Adrenal gland (tissue), 9 donors: ENCODE measurements at regions not wholly inside any gene's neighbourhood (a gene's known extent, or its start where the extent isn't known, plus 50 kb on each side); places are given as distances from the start of the nearest gene placed in this dataset.

Experiments used
- DNase-seq, 7 donors: peaks; one replicate each; pipeline ENCODE4 v3.0.0-alpha.2; 2019 to 2020
- H3K27ac ChIP-seq, 5 donors: fragments of 200-600 bp; sonication (generic) in 4 of 5; 1 replicate in 3 of 5; 2 replicates in 2 of 5; pipeline versions ENCODE4 v1.5.1 to v1.8.0; 2016 to 2020; ENCODE audit warnings: mild to moderate bottlenecking in 1 of 5
- H3K27me3 ChIP-seq: fragments of 200-600 bp; 2 replicates; pipeline ENCODE4 v1.8.0; 2021
- H3K36me3 ChIP-seq, 2 donors: fragments of 200-600 bp; replicated peaks in 1 of 2; 1 replicate in 1 of 2; 2 replicates in 1 of 2; pipeline versions ENCODE4 v1.5.1 to v1.8.0; 2018 to 2022
- H3K4me1 ChIP-seq, 2 donors: fragments of 200-600 bp; replicated peaks in 1 of 2; 1 replicate in 1 of 2; 2 replicates in 1 of 2; pipeline versions ENCODE4 v1.5.1 to v1.8.0; 2018 to 2021
- H3K4me3 ChIP-seq, 4 donors: fragments of 200-600 bp; sonication (generic) in 3 of 4; one replicate each; pipeline ENCODE4 v1.5.1; 2016 to 2018
- H3K9me3 ChIP-seq, 3 donors: fragments of 200-600 bp; sonication (generic) in 1 of 3; replicated peaks in 1 of 3; 1 replicate in 2 of 3; 2 replicates in 1 of 3; pipeline versions ENCODE4 v1.5.1 to v1.8.0; 2016 to 2021
- CTCF ChIP-seq, 6 experiments: fragments of 450-650 bp in 4 of 6; fragments of 200-600 bp in 2 of 6; sonication (generic) in 1 of 6; IDR thresholded peaks; 1 replicate in 5 of 6; 2 replicates in 1 of 6; pipeline versions ENCODE4 v1.5.1 to v1.8.0; 2016 to 2021; ENCODE audit warnings: antibody characterized with exemption in 6 of 6, mild to moderate bottlenecking in 2 of 6, moderate library complexity in 1 of 6
- POLR2A ChIP-seq, 2 donors: fragments of 450-650 bp; IDR thresholded peaks; one replicate each; pipeline ENCODE4 v1.6.1; 2017; ENCODE audit warnings: antibody characterized with exemption in 2 of 2, mild to moderate bottlenecking in 2 of 2, moderate library complexity in 1 of 2
- WGBS, 4 donors: extraction: QIAGEN DNeasy Blood & Tissue Kit in 2 of 4; methylation state at CpG; one replicate each; pipeline versions ENCODE4 v1.1.5 to v1.1.7; 2013 to 2017; 5-methylcytosine and 5-hydroxymethylcytosine counted together
- intact Hi-C, 2 donors: fragments of 100-400 bp; cut with DNase I; formaldehyde crosslinking; loops; one replicate each; pipeline versions ENCODE4 v1.14.1 to v1.15.0; 2022 to 2023
- donor health status: healthy with polysubstance abuse.
- donor health status: Bipolar disorder and iron deficiency.
- donor health status: DM: yes; HTN: yes; CAD: no.
- donor health status: DM: no; HTN: no; CAD: no.
- donor health status: DM: no; HTN: no; CAD: no.

GRCh38 chr13:90447034-90447733 is 900.3 kb upstream of the MIR17HG start:
- no peaks in the 10 kb centered on the region for H3K36me3 ChIP-seq
- intact Hi-C loops = no loop called here
- H3K4me1 ChIP-seq = no peaks in the 10 kb centered on the region
- WGBS, 4 donors = 86 to 96% (median 89%) methylated on average over 2 of the region's 2 CpGs
- H3K27ac ChIP-seq = no peak overlapping the region
- no peak overlapping the region for H3K4me3 ChIP-seq
- no peaks in the 10 kb centered on the region for H3K27me3 ChIP-seq
- TF ChIP-seq POLR2A (IDR thresholded peaks at IDR 0.05) = no peak
- TF ChIP-seq CTCF (IDR thresholded peaks at IDR 0.05) = no peak
- no peaks in the 10 kb centered on the region for H3K9me3 ChIP-seq
- no peak for DNase-seq

GRCh38 chr13:90447734-90448101 is 899.8 kb upstream of the MIR17HG start:
- no peaks in the 10 kb centered on the region for H3K4me1 ChIP-seq
- no peak overlapping the region for H3K27ac ChIP-seq
- TF ChIP-seq CTCF (IDR thresholded peaks at IDR 0.05) (no peak), POLR2A (IDR thresholded peaks at IDR 0.05) (no peak)
- no peak for DNase-seq
- intact Hi-C loops = no loop called here
- H3K27me3 ChIP-seq = no peaks in the 10 kb centered on the region
- no peak overlapping the region for H3K4me3 ChIP-seq
- no peaks in the 10 kb centered on the region for H3K36me3 ChIP-seq
- H3K9me3 ChIP-seq = no peaks in the 10 kb centered on the region

- H3K27ac ChIP-seq = no peak overlapping the region
- no peak overlapping the region for H3K4me3 ChIP-seq
- WGBS, 4 donors = 80 to 88% (median 85%) methylated on average over 2 of the region's 2 CpGs
- no peaks in the 10 kb centered on the region for H3K27me3 ChIP-seq
- intact Hi-C loops = no loop called here
- no peaks in the 10 kb centered on the region for H3K9me3 ChIP-seq
- no peaks in the 10 kb centered on the region for H3K4me1 ChIP-seq
- H3K36me3 ChIP-seq = no peaks in the 10 kb centered on the region
- DNase-seq = no peak
- no peak for TF ChIP-seq POLR2A (IDR thresholded peaks at IDR 0.05)
These were observed 898.9 kb upstream of the MIR17HG start for GRCh38 chr13:90448466-90449037.

- 86 to 96% (median 92%) methylated on average over 3 of the region's 3 CpGs for WGBS, 4 donors
- no peak for DNase-seq
- no peak overlapping the region for H3K27ac ChIP-seq
- intact Hi-C loops = no loop called here
- no peaks in the 10 kb centered on the region for H3K9me3 ChIP-seq
- no peak overlapping the region for H3K4me3 ChIP-seq
- no peaks in the 10 kb centered on the region for H3K4me1 ChIP-seq
- H3K36me3 ChIP-seq = no peaks in the 10 kb centered on the region
- TF ChIP-seq POLR2A (IDR thresholded peaks at IDR 0.05) (no peak), CTCF (IDR thresholded peaks at IDR 0.05) (no peak)
- no peaks in the 10 kb centered on the region for H3K27me3 ChIP-seq
These were observed 894.1 kb upstream of the MIR17HG start for GRCh38 chr13:90453342-90453741.
